ENCODE measurements at regions not wholly inside any gene's neighbourhood (a gene's known extent, or its start where the extent isn't known, plus 50 kb on each side); places are given as distances from the start of the nearest gene placed in this dataset.

GRCh38 chr12:127065595-127065994 lies 1201.4 kb upstream of the TMEM132C start:
- no peak overlapping the region for H3K4me3 ChIP-seq (ENCODE audit: low read depth, low read length)
- no peak for TF ChIP-seq CTCF (IDR thresholded peaks at IDR 0.05; ENCODE audit: insufficient read depth, low read length)
- no peak for DNase-seq (ENCODE audit: low read depth)

GRCh38 chr12:127070515-127071157 lies 1196.3 kb upstream of the TMEM132C start:
- no peak overlapping the region for H3K4me3 ChIP-seq (ENCODE audit: low read depth, low read length)
- DNase-seq (ENCODE audit: low read depth): no peak
- TF ChIP-seq CTCF (IDR thresholded peaks at IDR 0.05; ENCODE audit: insufficient read depth, low read length): no peak

GRCh38 chr12:127074161-127074560 lies 1192.8 kb upstream of the TMEM132C start:
- DNase-seq (ENCODE audit: low read depth): no peak
- no peak for TF ChIP-seq CTCF (IDR thresholded peaks at IDR 0.05; ENCODE audit: insufficient read depth, low read length)
- no peak overlapping the region for H3K4me3 ChIP-seq (ENCODE audit: low read depth, low read length)

- DNase-seq (ENCODE audit: low read depth): no peak
- H3K4me3 ChIP-seq (ENCODE audit: low read depth, low read length): no peak overlapping the region
- TF ChIP-seq CTCF (IDR thresholded peaks at IDR 0.05; ENCODE audit: insufficient read depth, low read length): no peak
These were observed 1191.0 kb upstream of the TMEM132C start for GRCh38 chr12:127075981-127076380.

- no peak for DNase-seq (ENCODE audit: low read depth)
- TF ChIP-seq CTCF (IDR thresholded peaks at IDR 0.05; ENCODE audit: insufficient read depth, low read length): no peak
- H3K4me3 ChIP-seq (ENCODE audit: low read depth, low read length): no peak overlapping the region
These were observed 1189.5 kb upstream of the TMEM132C start for GRCh38 chr12:127077262-127078045.

- no peak for TF ChIP-seq CTCF (IDR thresholded peaks at IDR 0.05; ENCODE audit: insufficient read depth, low read length)
- peak; percentile 59 for DNase-seq (ENCODE audit: low read depth)
- no peak overlapping the region for H3K4me3 ChIP-seq (ENCODE audit: low read depth, low read length)
These were observed 1188.2 kb upstream of the TMEM132C start for GRCh38 chr12:127078577-127079350.

All from fibroblast of the aortic adventitia (primary cell).